ENCODE measurements at regions not wholly inside any gene's neighbourhood (a gene's known extent, or its start where the extent isn't known, plus 50 kb on each side); places are given as distances from the start of the nearest gene placed in this dataset.

DNA sequence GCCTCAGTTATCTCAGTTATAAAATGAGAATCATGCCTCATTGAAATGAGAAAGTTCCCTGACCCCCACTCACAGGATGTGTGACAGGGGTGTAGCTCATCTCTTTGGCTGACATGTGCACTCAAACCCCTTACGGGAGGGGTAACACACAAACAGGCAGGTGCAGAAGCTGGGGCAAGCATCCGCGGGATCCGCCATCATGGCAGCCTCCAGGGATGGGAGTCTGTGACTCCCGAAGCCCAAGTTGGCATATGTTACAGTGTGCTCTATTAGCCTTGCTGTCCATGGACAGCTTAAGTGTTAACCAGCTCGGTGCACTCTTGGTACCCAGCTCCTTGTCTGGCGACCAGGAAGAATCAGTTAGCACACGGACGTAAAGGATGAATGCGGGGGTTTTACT is 822.7 kb upstream of the SEMA6D start:
- Histone ChIP-seq H3K36me3 (ENCODE audit: low read length) (no peaks in the 10 kb centered on the region), H3F3A (ENCODE audit: insufficient read depth) (no peaks in the 10 kb centered on the region), H4K20me1 (ENCODE audit: low read depth, low read length) (no peaks in the 10 kb centered on the region), H3K27me3 (ENCODE audit: low read length) (no peaks in the 10 kb centered on the region), H3K9me2 (replicated peaks; ENCODE audit: insufficient read depth, low read length) (no peaks in the 10 kb centered on the region), H3K79me2 (ENCODE audit: insufficient read depth, low read length) (no peaks in the 10 kb centered on the region), H3K27ac (ENCODE audit: low read depth, low read length) (no peak overlapping the region), H3K4me2 (ENCODE audit: low read depth, low read length, poor library complexity, severe bottlenecking) (no peak overlapping the region), H3K4me3 (ENCODE audit: insufficient read depth, low read length, poor library complexity, severe bottlenecking) (no peak overlapping the region), H3K9ac (ENCODE audit: low read length) (no peak overlapping the region), H3K9me3 (ENCODE audit: insufficient read depth, low read length) (no peaks in the 10 kb centered on the region), H2AFZ (ENCODE audit: low read depth, low read length, severe bottlenecking) (no peak overlapping the region)
- TF ChIP-seq, protein P1, sequence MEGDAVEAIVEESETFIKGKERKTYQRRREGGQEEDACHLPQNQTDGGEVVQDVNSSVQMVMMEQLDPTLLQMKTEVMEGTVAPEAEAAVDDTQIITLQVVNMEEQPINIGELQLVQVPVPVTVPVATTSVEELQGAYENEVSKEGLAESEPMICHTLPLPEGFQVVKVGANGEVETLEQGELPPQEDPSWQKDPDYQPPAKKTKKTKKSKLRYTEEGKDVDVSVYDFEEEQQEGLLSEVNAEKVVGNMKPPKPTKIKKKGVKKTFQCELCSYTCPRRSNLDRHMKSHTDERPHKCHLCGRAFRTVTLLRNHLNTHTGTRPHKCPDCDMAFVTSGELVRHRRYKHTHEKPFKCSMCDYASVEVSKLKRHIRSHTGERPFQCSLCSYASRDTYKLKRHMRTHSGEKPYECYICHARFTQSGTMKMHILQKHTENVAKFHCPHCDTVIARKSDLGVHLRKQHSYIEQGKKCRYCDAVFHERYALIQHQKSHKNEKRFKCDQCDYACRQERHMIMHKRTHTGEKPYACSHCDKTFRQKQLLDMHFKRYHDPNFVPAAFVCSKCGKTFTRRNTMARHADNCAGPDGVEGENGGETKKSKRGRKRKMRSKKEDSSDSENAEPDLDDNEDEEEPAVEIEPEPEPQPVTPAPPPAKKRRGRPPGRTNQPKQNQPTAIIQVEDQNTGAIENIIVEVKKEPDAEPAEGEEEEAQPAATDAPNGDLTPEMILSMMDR (IDR thresholded peaks at IDR 0.05; ENCODE audit: insufficient read depth, low read length, poor library complexity, severe bottlenecking) = no peak
- TF ChIP-seq EZH2phosphoT487 (conservative IDR thresholded peaks at IDR 0.05; ENCODE audit: low read length) = no peak

GRCh38 chr15:46897266-46897665 is 820.0 kb upstream of the SEMA6D start:
- H3F3A ChIP-seq (ENCODE audit: insufficient read depth) = no peaks in the 10 kb centered on the region
- no peak for TF ChIP-seq EZH2phosphoT487 (conservative IDR thresholded peaks at IDR 0.05; ENCODE audit: low read length)
- TF ChIP-seq, protein P1 (IDR thresholded peaks at IDR 0.05; ENCODE audit: insufficient read depth, low read length, poor library complexity, severe bottlenecking) = no peak
- no peaks in the 10 kb centered on the region for H3K36me3 ChIP-seq (ENCODE audit: low read length)
- no peaks in the 10 kb centered on the region for H3K79me2 ChIP-seq (ENCODE audit: insufficient read depth, low read length)
- H4K20me1 ChIP-seq (ENCODE audit: low read depth, low read length) = no peaks in the 10 kb centered on the region
- H3K9me2 ChIP-seq (replicated peaks; ENCODE audit: insufficient read depth, low read length) = no peaks in the 10 kb centered on the region
- no peak overlapping the region for H2AFZ ChIP-seq (ENCODE audit: low read depth, low read length, severe bottlenecking)
- H3K9me3 ChIP-seq (ENCODE audit: insufficient read depth, low read length) = no peaks in the 10 kb centered on the region
- H3K9ac ChIP-seq (ENCODE audit: low read length) = no peak overlapping the region
- H3K27ac ChIP-seq (ENCODE audit: low read depth, low read length) = no peak overlapping the region
- no peak overlapping the region for H3K4me3 ChIP-seq (ENCODE audit: insufficient read depth, low read length, poor library complexity, severe bottlenecking)
- no peaks in the 10 kb centered on the region for H3K27me3 ChIP-seq (ENCODE audit: low read length)
- H3K4me2 ChIP-seq (ENCODE audit: low read depth, low read length, poor library complexity, severe bottlenecking) = no peak overlapping the region

DNA sequence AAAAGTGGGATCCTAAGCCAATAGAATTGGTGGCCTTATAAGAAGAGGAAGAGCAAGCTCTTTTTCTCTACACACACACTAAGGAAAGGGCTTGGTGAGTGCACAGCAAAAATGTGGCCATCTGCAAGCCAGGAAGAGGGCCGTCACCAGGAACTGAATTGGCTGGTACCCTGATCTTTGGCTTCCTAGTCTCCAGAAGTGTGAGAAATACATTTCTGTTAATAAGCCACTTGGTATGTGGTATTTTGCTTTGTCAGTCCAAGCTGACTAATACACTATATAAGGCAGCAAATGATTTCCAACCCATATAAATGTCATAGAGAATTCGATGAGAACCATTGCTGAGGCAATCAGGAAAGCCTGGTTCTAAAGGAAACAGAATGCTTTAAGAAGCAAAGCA is 816.3 kb upstream of the SEMA6D start:
- H2AFZ ChIP-seq (ENCODE audit: low read depth, low read length, severe bottlenecking) = no peak overlapping the region
- no peaks in the 10 kb centered on the region for H4K20me1 ChIP-seq (ENCODE audit: low read depth, low read length)
- H3F3A ChIP-seq (ENCODE audit: insufficient read depth) = no peaks in the 10 kb centered on the region

More for the DNA sequence above, 816.3 kb upstream of the SEMA6D start:
- H3K27ac ChIP-seq (ENCODE audit: low read depth, low read length) = no peak overlapping the region
- no peaks in the 10 kb centered on the region for H3K79me2 ChIP-seq (ENCODE audit: insufficient read depth, low read length)
- H3K9me2 ChIP-seq (replicated peaks; ENCODE audit: insufficient read depth, low read length) = no peaks in the 10 kb centered on the region
- H3K4me3 ChIP-seq (ENCODE audit: insufficient read depth, low read length, poor library complexity, severe bottlenecking) = no peak overlapping the region
- H3K9me3 ChIP-seq (ENCODE audit: insufficient read depth, low read length) = no peaks in the 10 kb centered on the region
- no peaks in the 10 kb centered on the region for H3K36me3 ChIP-seq (ENCODE audit: low read length)
- no peaks in the 10 kb centered on the region for H3K27me3 ChIP-seq (ENCODE audit: low read length)
- TF ChIP-seq EZH2phosphoT487 (conservative IDR thresholded peaks at IDR 0.05; ENCODE audit: low read length) = no peak
- TF ChIP-seq, protein P1 (IDR thresholded peaks at IDR 0.05; ENCODE audit: insufficient read depth, low read length, poor library complexity, severe bottlenecking) = no peak
- no peak overlapping the region for H3K4me2 ChIP-seq (ENCODE audit: low read depth, low read length, poor library complexity, severe bottlenecking)
- no peak overlapping the region for H3K9ac ChIP-seq (ENCODE audit: low read length)

All from SU-DHL-6 (cell line).